H1 (cell line): ENCODE measurements at regions not wholly inside any gene's neighbourhood (a gene's known extent, or its start where the extent isn't known, plus 50 kb on each side); places are given as distances from the start of the nearest gene placed in this dataset.

Source experiments
- CTCF ChIA-PET: fragments of 300-600 bp; sonication (Branson Sonifier 250); formaldehyde crosslinking; loops from one replicate; lab custom pipeline; 2021; ENCODE audit not compliant: partially characterized antibody; lab: Charles Lee
- POLR2A ChIA-PET: fragments of 300-600 bp; sonication (Branson Sonifier 250); formaldehyde crosslinking; loops from one replicate; lab custom pipeline; 2021; ENCODE audit warnings: inconsistent platforms; ENCODE audit not compliant: partially characterized antibody; lab: Charles Lee
- DNase-seq, 2 experiments: peaks; one replicate each; pipeline versions ENCODE4 v3.0.0 to v3.0.0-alpha.2; 2010 to 2022; ENCODE audit warnings: low spot score in 2 of 2, low read depth in 1 of 2, mixed read lengths in 1 of 2
- FAIRE-seq: peaks from 2 replicates; lab custom pipeline; 2011; peaks lifted over from hg19 to GRCh38; lab: Jason Lieb, UNC
- H2AFZ ChIP-seq: 2 replicates; pipeline ENCODE4 v1.8.1; 2012; ENCODE audit warnings: low read length, inconsistent platforms
- H2AK5ac ChIP-seq: 2 replicates; pipeline ENCODE4 v1.6.1; 2013; ENCODE audit warnings: low read depth, low read length
- H2BK120ac ChIP-seq: replicated peaks from 2 replicates; pipeline ENCODE3; 2013; ENCODE audit warnings: low read depth, low read length, inconsistent platforms
- H2BK12ac ChIP-seq: 2 replicates; pipeline ENCODE4 v1.6.1; 2013; ENCODE audit warnings: low read depth, low read length
- H2BK15ac ChIP-seq: 2 replicates; pipeline ENCODE4 v1.6.1; 2013; ENCODE audit warnings: low read length
- H2BK20ac ChIP-seq: 2 replicates; pipeline ENCODE4 v1.6.1; 2013; ENCODE audit warnings: low read length
- H2BK5ac ChIP-seq: 2 replicates; pipeline ENCODE4 v1.6.1; 2013; ENCODE audit warnings: low read depth, low read length
- H3K14ac ChIP-seq: 2 replicates; pipeline ENCODE4 v1.6.1; 2013; ENCODE audit warnings: inconsistent platforms; ENCODE audit not compliant: insufficient read length
- H3K18ac ChIP-seq: 2 replicates; pipeline ENCODE4 v1.6.1; 2013; ENCODE audit warnings: low read length; ENCODE audit errors: extremely low read depth
- H3K23ac ChIP-seq: 2 replicates; pipeline ENCODE4 v1.6.1; 2013; ENCODE audit warnings: inconsistent platforms; ENCODE audit not compliant: insufficient read length
- H3K23me2 ChIP-seq: 2 replicates; pipeline ENCODE4 v1.6.1; 2013; ENCODE audit warnings: low read depth, low read length
- H3K27ac ChIP-seq: 2 replicates; pipeline ENCODE4 v1.6.1; 2011; ENCODE audit warnings: low read depth, low read length, inconsistent platforms
- H3K27me3 ChIP-seq, 4 experiments: replicated peaks in 1 of 4; 1 replicate in 1 of 4; 2 replicates in 3 of 4; pipeline versions ENCODE4 v1.6.1 to v1.8.1; 2011 to 2013; ENCODE audit warnings: low read length in 3 of 4, mild to moderate bottlenecking in 3 of 4, inconsistent platforms in 2 of 4, mixed read lengths in 2 of 4, moderate library complexity in 1 of 4; ENCODE audit not compliant: control insufficient read depth in 3 of 4, insufficient read depth in 3 of 4; ENCODE audit errors: extremely low read depth in 1 of 4
- H3K36me3 ChIP-seq, 4 experiments: 2 replicates each; pipeline versions ENCODE4 v1.6.1 to v1.8.1; 2011 to 2013; ENCODE audit warnings: mild to moderate bottlenecking in 4 of 4, low read length in 3 of 4, moderate library complexity in 2 of 4, control low read depth in 1 of 4, inconsistent platforms in 1 of 4; ENCODE audit not compliant: insufficient read depth in 4 of 4, control insufficient read depth in 2 of 4
- H3K4ac ChIP-seq: replicated peaks from 2 replicates; pipeline ENCODE3; 2013; ENCODE audit warnings: low read length, low read depth, mixed read lengths, inconsistent platforms; ENCODE audit not compliant: insufficient read length
- H3K4me1 ChIP-seq, 4 experiments: replicated peaks in 1 of 4; 1 replicate in 1 of 4; 2 replicates in 3 of 4; pipeline versions ENCODE4 v1.6.1 to v1.8.1; 2011 to 2013; ENCODE audit warnings: low read length in 3 of 4, inconsistent platforms in 2 of 4, mixed read lengths in 1 of 4; ENCODE audit not compliant: insufficient read depth in 4 of 4, control insufficient read depth in 3 of 4
- H3K4me2 ChIP-seq, 2 experiments: 2 replicates each; pipeline versions ENCODE4 v1.6.1 to v1.8.1; 2011 to 2013; ENCODE audit warnings: low read depth in 2 of 2, low read length in 2 of 2, control low read depth in 1 of 2, inconsistent platforms in 1 of 2, mild to moderate bottlenecking in 1 of 2; ENCODE audit not compliant: insufficient read depth in 1 of 2
- H3K4me3 ChIP-seq, 4 experiments: fragments of 200-600, 300-600 bp in 1 of 4; sonication (generic), shearing (Covaris generic), sonication (Bioruptor Twin) in 1 of 4; 2 replicates each; pipeline versions ENCODE4 v1.5.1 to v1.8.1; 2011 to 2016; ENCODE audit warnings: low read length in 4 of 4, low read depth in 3 of 4, control low read depth in 2 of 4, inconsistent platforms in 2 of 4, mild to moderate bottlenecking in 2 of 4, mixed read lengths in 1 of 4, moderate library complexity in 1 of 4; ENCODE audit not compliant: insufficient read depth in 2 of 4; ENCODE audit errors: extremely low read depth in 1 of 4
- H3K56ac ChIP-seq: replicated peaks from 2 replicates; pipeline ENCODE3; 2013; ENCODE audit warnings: low read depth, mild to moderate bottlenecking, mixed read lengths, low read length, inconsistent platforms; ENCODE audit not compliant: insufficient read length
- H3K79me1 ChIP-seq: 2 replicates; pipeline ENCODE4 v1.6.1; 2013; ENCODE audit warnings: low read depth, low read length, control low read depth
- H3K79me2 ChIP-seq, 2 experiments: 2 replicates each; pipeline versions ENCODE4 v1.6.1 to v1.8.1; 2012 to 2013; ENCODE audit warnings: low read length in 2 of 2, mild to moderate bottlenecking in 2 of 2, inconsistent platforms in 1 of 2; ENCODE audit not compliant: insufficient read depth in 2 of 2, control insufficient read depth in 1 of 2
- H3K9ac ChIP-seq, 4 experiments: replicated peaks in 1 of 4; 1 replicate in 1 of 4; 2 replicates in 3 of 4; pipeline versions ENCODE4 v1.6.1 to v1.8.1; 2011 to 2013; ENCODE audit warnings: low read depth in 3 of 4, low read length in 3 of 4, control low read depth in 2 of 4, mild to moderate bottlenecking in 2 of 4, moderate library complexity in 2 of 4, inconsistent platforms in 1 of 4; ENCODE audit errors: extremely low read depth in 1 of 4
- H3K9me3 ChIP-seq, 2 experiments: 2 replicates each; pipeline versions ENCODE4 v1.6.1 to v1.8.1; 2012 to 2013; ENCODE audit warnings: mild to moderate bottlenecking in 2 of 2, moderate library complexity in 2 of 2, control low read depth in 1 of 2, inconsistent platforms in 1 of 2, low read depth in 1 of 2, low read length in 1 of 2, mixed read lengths in 1 of 2; ENCODE audit not compliant: insufficient read depth in 2 of 2
- H4K20me1 ChIP-seq, 2 experiments: replicated peaks in 1 of 2; 2 replicates each; pipeline versions ENCODE3 to v1.8.1; 2011 to 2013; ENCODE audit warnings: inconsistent platforms in 2 of 2, low read length in 2 of 2, mild to moderate bottlenecking in 1 of 2; ENCODE audit not compliant: insufficient read depth in 2 of 2, control insufficient read depth in 1 of 2
- H4K5ac ChIP-seq: 2 replicates; pipeline ENCODE4 v1.6.1; 2013; ENCODE audit warnings: low read length, low read depth, mixed read lengths, inconsistent platforms; ENCODE audit not compliant: insufficient read length
- H4K8ac ChIP-seq: 2 replicates; pipeline ENCODE4 v1.8.0; 2013; ENCODE audit warnings: mild to moderate bottlenecking, moderate library complexity, low read length, inconsistent platforms; ENCODE audit not compliant: insufficient read depth; ENCODE audit errors: extremely low read depth
- H4K91ac ChIP-seq: replicated peaks from 2 replicates; pipeline ENCODE3; 2013; ENCODE audit warnings: low read length, mixed read lengths, inconsistent platforms; ENCODE audit not compliant: insufficient read length
- SAP30 ChIP-seq: fragments of 300-600 bp; sonication (generic); IDR thresholded peaks from 2 replicates; pipeline ENCODE4 v1.7.1; 2012; ENCODE audit warnings: low read length, moderate library complexity, mild to moderate bottlenecking, inconsistent platforms; ENCODE audit not compliant: insufficient read depth, insufficient replicate concordance
- WGBS, 2 experiments: shearing (Covaris generic) in 1 of 2; methylation state at CpG; one replicate each; pipeline versions ENCODE4 v1.1.6 to v1.1.7; 2013 to 2015; ENCODE audit warnings: low lambda C conversion rate in 2 of 2, mixed read lengths in 2 of 2, inconsistent platforms in 1 of 2, low coverage in 1 of 2, missing lambda C conversion rate in 1 of 2; ENCODE audit not compliant: insufficient replicate concordance in 2 of 2, insufficient coverage in 1 of 2, insufficient read length in 1 of 2; ENCODE audit errors: extremely low coverage in 1 of 2, missing lambda C conversion rate in 1 of 2; 5-methylcytosine and 5-hydroxymethylcytosine counted together

- Histone ChIP-seq H3K36me3 (no peaks in the 10 kb centered on the region), H2BK5ac (no peak overlapping the region), H2BK120ac (no peak overlapping the region), H3K9ac (no peak overlapping the region), H2AFZ (no peak overlapping the region), H4K8ac (no peak overlapping the region), H2AK5ac (no peak overlapping the region), H3K27me3 (no peaks in the 10 kb centered on the region), H3K14ac (no peak overlapping the region), H3K56ac (no peak overlapping the region), H3K23me2 (no peaks in the 10 kb centered on the region), H3K9me3 (no peaks in the 10 kb centered on the region), H2BK20ac (no peak overlapping the region), H2BK12ac (no peak overlapping the region), H3K79me2 (no peaks in the 10 kb centered on the region), H3K79me1 (no peaks in the 10 kb centered on the region), H4K5ac (no peak overlapping the region), H4K91ac (no peak overlapping the region), H3K4ac (no peak overlapping the region), H3K4me1 (peaks cover 0 to 4% (median 0%) of the 10 kb centered on the region in 4 experiments; a peak in 1 of 7 replicates), H4K20me1 (no peaks in the 10 kb centered on the region), H3K18ac (no peak overlapping the region), H3K27ac (no peak overlapping the region), H3K4me3 (no peak overlapping the region), H2BK15ac (no peak overlapping the region), H3K23ac (no peak overlapping the region), H3K4me2 (no peak overlapping the region)
- 87% methylated on average over 5 of the region's 5 CpGs; no CpG with 5 or more reads in 1 of the 2 experiments for WGBS, 2 experiments
- FAIRE-seq (no peak), DNase-seq (no peak)
- TF ChIP-seq SAP30 = no peak
- ChIA-PET CTCF (interaction anchor here (0.7 kb wide), 2 partner anchors 214 to 344 kb away, joined by 3 to 4 read pairs; no protein-coding TSS in a partner anchor), POLR2A (no interaction called here)
Measured at GRCh38 chr13:73190477-73190876, 131.7 kb downstream of the KLF5 start.
